ENCODE measurements at regions not wholly inside any gene's neighbourhood (a gene's known extent, or its start where the extent isn't known, plus 50 kb on each side); places are given as distances from the start of the nearest gene placed in this dataset.

DNA sequence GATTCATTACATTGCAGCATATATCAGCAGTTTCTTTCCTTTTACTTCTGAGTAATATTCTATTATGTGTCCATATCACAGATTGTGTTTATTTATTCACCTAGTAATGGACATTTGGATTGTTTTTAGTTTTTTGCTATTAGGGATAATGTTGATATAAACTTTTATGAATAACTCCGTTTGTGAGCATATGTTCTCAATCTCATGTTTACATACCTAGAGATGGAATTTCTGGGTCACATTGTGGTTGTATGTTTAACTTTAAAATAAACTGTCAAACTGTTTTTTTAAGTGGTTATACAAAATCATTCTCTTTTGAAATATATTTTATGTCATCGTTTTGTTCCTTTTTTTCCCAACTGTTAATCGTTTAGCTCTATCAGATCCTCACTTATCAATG lies 311.6 kb downstream of the MMUT start:
- TF ChIP-seq, protein P1, sequence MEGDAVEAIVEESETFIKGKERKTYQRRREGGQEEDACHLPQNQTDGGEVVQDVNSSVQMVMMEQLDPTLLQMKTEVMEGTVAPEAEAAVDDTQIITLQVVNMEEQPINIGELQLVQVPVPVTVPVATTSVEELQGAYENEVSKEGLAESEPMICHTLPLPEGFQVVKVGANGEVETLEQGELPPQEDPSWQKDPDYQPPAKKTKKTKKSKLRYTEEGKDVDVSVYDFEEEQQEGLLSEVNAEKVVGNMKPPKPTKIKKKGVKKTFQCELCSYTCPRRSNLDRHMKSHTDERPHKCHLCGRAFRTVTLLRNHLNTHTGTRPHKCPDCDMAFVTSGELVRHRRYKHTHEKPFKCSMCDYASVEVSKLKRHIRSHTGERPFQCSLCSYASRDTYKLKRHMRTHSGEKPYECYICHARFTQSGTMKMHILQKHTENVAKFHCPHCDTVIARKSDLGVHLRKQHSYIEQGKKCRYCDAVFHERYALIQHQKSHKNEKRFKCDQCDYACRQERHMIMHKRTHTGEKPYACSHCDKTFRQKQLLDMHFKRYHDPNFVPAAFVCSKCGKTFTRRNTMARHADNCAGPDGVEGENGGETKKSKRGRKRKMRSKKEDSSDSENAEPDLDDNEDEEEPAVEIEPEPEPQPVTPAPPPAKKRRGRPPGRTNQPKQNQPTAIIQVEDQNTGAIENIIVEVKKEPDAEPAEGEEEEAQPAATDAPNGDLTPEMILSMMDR (IDR thresholded peaks at IDR 0.05): no peak
- TF ChIP-seq POLR2AphosphoS5 (IDR thresholded peaks at IDR 0.05): no peak
